Head of caudate nucleus (tissue), 42 donors: ENCODE measurements at regions not wholly inside any gene's neighbourhood (a gene's known extent, or its start where the extent isn't known, plus 50 kb on each side); places are given as distances from the start of the nearest gene placed in this dataset.

Experiments used
- DNase-seq, 42 donors: peaks; one replicate each; pipeline versions ENCODE4 v3.0.0 to v3.0.0-alpha.2; 2020 to 2021; ENCODE audit warnings: mixed read lengths in 7 of 42
- intact Hi-C: fragments of 100-400 bp; cut with DNase I; formaldehyde crosslinking; loops from one replicate; pipeline ENCODE4 v1.15.0; 2022

GRCh38 chr12:4086481-4086880 lies 187.1 kb upstream of the CCND2 start:
- intact Hi-C loops = no loop called here
- no peak for DNase-seq

- intact Hi-C loops = no loop called here
- DNase-seq = peak in 11 of 42 donors; percentile 4 to 44 (median 22)
Measured at GRCh38 chr12:4084573-4084972, 189.0 kb upstream of the CCND2 start.

- DNase-seq = no peak
- intact Hi-C loops = no loop called here
Measured at GRCh38 chr12:4082809-4083403, 190.7 kb upstream of the CCND2 start.

- DNase-seq = no peak
- intact Hi-C loops = no loop called here
Measured at GRCh38 chr12:4080213-4080612, 193.3 kb upstream of the CCND2 start.

GRCh38 chr12:4074129-4074528 lies 199.4 kb upstream of the CCND2 start:
- intact Hi-C loops = no loop called here
- no peak for DNase-seq

- intact Hi-C loops = no loop called here
Measured at GRCh38 chr12:4069670-4070010, 196.4 kb upstream of the PARP11 start.

GRCh38 chr12:4068981-4069669 lies 195.9 kb upstream of the PARP11 start:
- intact Hi-C loops = no loop called here
- DNase-seq = no peak

More at GRCh38 chr12:4069670-4070010, 196.4 kb upstream of the PARP11 start:
- DNase-seq = no peak

GRCh38 chr12:4064008-4064407 lies 190.8 kb upstream of the PARP11 start:
- intact Hi-C loops = no loop called here
- no peak for DNase-seq

- intact Hi-C loops = no loop called here
- peak in 1 of 42 donors; percentile 10 for DNase-seq
Measured at GRCh38 chr12:4059898-4060568, 186.8 kb upstream of the PARP11 start.

- peak in 1 of 42 donors; percentile 8 for DNase-seq
- intact Hi-C loops = no loop called here
Measured at GRCh38 chr12:4056910-4057845, 184.0 kb upstream of the PARP11 start.

GRCh38 chr12:4054630-4055029 lies 181.4 kb upstream of the PARP11 start:
- intact Hi-C loops = no loop called here
- peak in 1 of 42 donors; percentile 32 for DNase-seq

GRCh38 chr12:4052691-4053090 lies 179.5 kb upstream of the PARP11 start:
- peak in 1 of 42 donors; percentile 37 for DNase-seq
- intact Hi-C loops = no loop called here

- DNase-seq = peak in 1 of 42 donors; percentile 9
- intact Hi-C loops = no loop called here
Measured at GRCh38 chr12:4051596-4051995, 178.4 kb upstream of the PARP11 start.

- intact Hi-C loops = no loop called here
- DNase-seq = peak in 1 of 42 donors; percentile 34
Measured at GRCh38 chr12:4050340-4050739, 177.1 kb upstream of the PARP11 start.

GRCh38 chr12:4049298-4050080 lies 176.3 kb upstream of the PARP11 start:
- intact Hi-C loops = no loop called here
- peak in 1 of 42 donors; percentile 14 for DNase-seq

GRCh38 chr12:4047421-4047820 lies 174.2 kb upstream of the PARP11 start:
- DNase-seq = no peak
- intact Hi-C loops = no loop called here

GRCh38 chr12:4046495-4046840 lies 173.3 kb upstream of the PARP11 start:
- DNase-seq = no peak
- intact Hi-C loops = no loop called here

GRCh38 chr12:4045786-4046494 lies 172.7 kb upstream of the PARP11 start:
- intact Hi-C loops = no loop called here
- DNase-seq = peak in 1 of 42 donors; percentile 25
